Gastroesophageal sphincter (tissue), 4 donors: ENCODE measurements at regions not wholly inside any gene's neighbourhood (a gene's known extent, or its start where the extent isn't known, plus 50 kb on each side); places are given as distances from the start of the nearest gene placed in this dataset.
"Not testable (repeated sequence)": the region's sequence is repeated elsewhere in the genome, so short reads cannot be mapped to it uniquely, and the experiment has no call there.

Experiments
- ATAC-seq: fragments of 150-250 bp; one replicate; pipeline ENCODE4 v1.9.1; 2016; ENCODE audit warnings: mild to moderate bottlenecking, moderate library complexity
- H3K27ac ChIP-seq, 4 donors: fragments of 200-600 bp; sonication (generic) in 3 of 4; 1 replicate in 3 of 4; 2 replicates in 1 of 4; pipeline ENCODE4 v1.5.1; 2016 to 2019
- H3K27me3 ChIP-seq: fragments of 200-600 bp; sonication (generic); one replicate; pipeline ENCODE4 v1.5.1; 2019
- H3K36me3 ChIP-seq, 2 donors: fragments of 200-600 bp; sonication (generic); one replicate each; pipeline ENCODE4 v1.5.1; 2019; ENCODE audit warnings: control low read depth in 1 of 2
- H3K4me1 ChIP-seq, 3 donors: fragments of 200-600 bp; sonication (generic); 1 replicate in 2 of 3; 2 replicates in 1 of 3; pipeline ENCODE4 v1.5.1; 2016 to 2019; ENCODE audit warnings: control low read depth in 2 of 3
- H3K4me3 ChIP-seq, 2 donors: fragments of 200-600 bp; sonication (generic); one replicate each; pipeline ENCODE4 v1.5.1; 2019; ENCODE audit warnings: mild to moderate bottlenecking in 1 of 2, moderate library complexity in 1 of 2
- H3K9me3 ChIP-seq, 3 donors: fragments of 200-600 bp; sonication (generic); one replicate each; pipeline ENCODE4 v1.5.1; 2017 to 2019; ENCODE audit warnings: control low read depth in 2 of 3
- CTCF ChIP-seq, 4 experiments: fragments of 200-600 bp in 2 of 4; fragments of 450-650 bp in 2 of 4; sonication (generic) in 1 of 4; IDR thresholded peaks; one replicate each; pipeline ENCODE4 v1.5.1; 2017 to 2019; ENCODE audit warnings: antibody characterized with exemption in 4 of 4, mild to moderate bottlenecking in 2 of 4, moderate library complexity in 2 of 4
- EP300 ChIP-seq: sonication (generic); formaldehyde crosslinking; IDR thresholded peaks from one replicate; pipeline ENCODE4 v1.6.1; 2017; ENCODE audit warnings: antibody characterized with exemption, mild to moderate bottlenecking
- POLR2A ChIP-seq, 2 donors: fragments of 450-650 bp; IDR thresholded peaks; one replicate each; pipeline ENCODE4 v1.6.1; 2017; ENCODE audit warnings: antibody characterized with exemption in 2 of 2, mild to moderate bottlenecking in 2 of 2, moderate library complexity in 1 of 2
- POLR2AphosphoS5 ChIP-seq: sonication (generic); formaldehyde crosslinking; IDR thresholded peaks from one replicate; pipeline ENCODE4 v1.6.1; 2017; ENCODE audit warnings: antibody characterized with exemption
- WGBS, 2 donors: methylation state at CpG; one replicate each; pipeline ENCODE4 v1.1.5; 2018; ENCODE audit warnings: low coverage in 1 of 2; 5-methylcytosine and 5-hydroxymethylcytosine counted together

- 53 to 55% methylated on average over 5 to 6 of the region's 7 CpGs for WGBS, 2 donors
- no peak overlapping the region for H3K4me3 ChIP-seq
- no peak overlapping the region for H3K27ac ChIP-seq
- no peaks in the 10 kb centered on the region for H3K27me3 ChIP-seq
- TF ChIP-seq CTCF (IDR thresholded peaks at IDR 0.05): no peak
- no peak for TF ChIP-seq POLR2A (IDR thresholded peaks at IDR 0.05)
- no peak for TF ChIP-seq POLR2AphosphoS5
- TF ChIP-seq EP300: no peak
- H3K9me3 ChIP-seq: peaks cover 0 to 23% (median 0%) of the 10 kb centered on the region in 3 donors
- no peak for ATAC-seq
- no peaks in the 10 kb centered on the region for H3K4me1 ChIP-seq
- no peaks in the 10 kb centered on the region for H3K36me3 ChIP-seq
These were observed 153.9 kb upstream of the RFLNA start for GRCh38 chr12:124140944-124141486.

- H3K27me3 ChIP-seq, H3K4me1 ChIP-seq, H3K36me3 ChIP-seq, H3K27ac ChIP-seq, ATAC-seq, H3K4me3 ChIP-seq: not testable (repeated sequence)
- H3K9me3 ChIP-seq: peaks cover 0 to 23% (median 0%) of the 10 kb centered on the region in 3 donors
- WGBS, 2 donors: 43% methylated on average over 3 of the region's 3 CpGs; no CpG with 5 or more reads in 1 of the 2 donors
These were observed 153.3 kb upstream of the RFLNA start for GRCh38 chr12:124141611-124142010.

GRCh38 chr12:124142395-124143035 is 152.4 kb upstream of the RFLNA start:
- TF ChIP-seq POLR2AphosphoS5 (no peak), CTCF (IDR thresholded peaks at IDR 0.05) (no peak), POLR2A (IDR thresholded peaks at IDR 0.05) (no peak), EP300 (no peak)
- Histone ChIP-seq H3K27me3 (no peaks in the 10 kb centered on the region), H3K27ac (no peak overlapping the region), H3K9me3 (peaks cover 0 to 15% (median 0%) of the 10 kb centered on the region in 3 donors), H3K36me3 (no peaks in the 10 kb centered on the region), H3K4me1 (no peaks in the 10 kb centered on the region), H3K4me3 (no peak overlapping the region)
- no peak for ATAC-seq
- WGBS, 2 donors: 91 to 92% methylated on average over 4 to 6 of the region's 8 CpGs

- Histone ChIP-seq H3K27me3 (no peaks in the 10 kb centered on the region), H3K4me3 (no peak overlapping the region), H3K27ac (no peak overlapping the region), H3K4me1 (peaks cover 0 to 6% (median 0%) of the 10 kb centered on the region in 3 donors), H3K9me3 (peaks cover 0 to 7% (median 0%) of the 10 kb centered on the region in 3 donors), H3K36me3 (no peaks in the 10 kb centered on the region)
- ATAC-seq: no peak
- TF ChIP-seq POLR2A (IDR thresholded peaks at IDR 0.05) (no peak), POLR2AphosphoS5 (no peak), CTCF (IDR thresholded peaks at IDR 0.05) (no peak), EP300 (no peak)
- WGBS, 2 donors: 87 to 94% methylated on average over 3 to 5 of the region's 5 CpGs
These were observed 151.2 kb upstream of the RFLNA start for GRCh38 chr12:124143726-124144125.

- H3K4me3 ChIP-seq: no peak overlapping the region
- H3K9me3 ChIP-seq: peaks cover 0 to 7% (median 0%) of the 10 kb centered on the region in 3 donors
- ATAC-seq: no peak
- H3K27me3 ChIP-seq: no peaks in the 10 kb centered on the region
- H3K36me3 ChIP-seq: no peaks in the 10 kb centered on the region
- H3K27ac ChIP-seq: no peak overlapping the region
- TF ChIP-seq POLR2A (IDR thresholded peaks at IDR 0.05) (no peak), CTCF (IDR thresholded peaks at IDR 0.05) (no peak), EP300 (no peak)
- peaks cover 0 to 9% (median 0%) of the 10 kb centered on the region in 3 donors for H3K4me1 ChIP-seq
- WGBS, 2 donors: 72 to 76% methylated on average over 9 of the region's 9 CpGs
These were observed 150.2 kb upstream of the RFLNA start for GRCh38 chr12:124144531-124145194.
